ELF-1 (cell line): ENCODE measurements at regions not wholly inside any gene's neighbourhood (a gene's known extent, or its start where the extent isn't known, plus 50 kb on each side); places are given as distances from the start of the nearest gene placed in this dataset.
"Not testable (repeated sequence)": the region's sequence is repeated elsewhere in the genome, so short reads cannot be mapped to it uniquely, and the experiment has no call there.

Source experiments
- DNase-seq: peaks from one replicate; pipeline ENCODE4 v3.0.0-alpha.2; 2016; ENCODE audit warnings: low read depth, low spot score

- DNase-seq = no peak
Measured at GRCh38 chr3:3335903-3336302, 156.4 kb upstream of the CRBN start.

- no peak for DNase-seq
Measured at GRCh38 chr3:3334491-3334890, 155.0 kb upstream of the CRBN start.

GRCh38 chr3:3333571-3333970 lies 154.1 kb upstream of the CRBN start:
- DNase-seq = no peak

- DNase-seq = no peak
Measured at GRCh38 chr3:3316521-3316920, 137.0 kb upstream of the CRBN start.

GRCh38 chr3:3315846-3316245 lies 136.4 kb upstream of the CRBN start:
- DNase-seq = no peak

GRCh38 chr3:3309887-3310286 lies 130.4 kb upstream of the CRBN start:
- DNase-seq = no peak

- no peak for DNase-seq
Measured at GRCh38 chr3:3308809-3309208, 129.3 kb upstream of the CRBN start.

GRCh38 chr3:3307491-3307890 lies 128.0 kb upstream of the CRBN start:
- no peak for DNase-seq

- DNase-seq = no peak
Measured at GRCh38 chr3:3305841-3306240, 126.3 kb upstream of the CRBN start.

- DNase-seq = no peak
Measured at GRCh38 chr3:3305084-3305483, 125.6 kb upstream of the CRBN start.

GRCh38 chr3:3303636-3304035 lies 124.1 kb upstream of the CRBN start:
- DNase-seq = no peak

- DNase-seq = no peak
Measured at GRCh38 chr3:3302964-3303363, 123.5 kb upstream of the CRBN start.

GRCh38 chr3:3301476-3301875 lies 122.0 kb upstream of the CRBN start:
- no peak for DNase-seq

GRCh38 chr3:3296979-3297381 lies 117.5 kb upstream of the CRBN start:
- no peak for DNase-seq

- DNase-seq = no peak
Measured at GRCh38 chr3:3295586-3295985, 116.1 kb upstream of the CRBN start.

GRCh38 chr3:3291756-3292283 lies 112.3 kb upstream of the CRBN start:
- DNase-seq = not testable (repeated sequence)

GRCh38 chr3:3288255-3288654 lies 108.8 kb upstream of the CRBN start:
- no peak for DNase-seq

GRCh38 chr3:3286014-3286413 lies 106.5 kb upstream of the CRBN start:
- DNase-seq = no peak

- DNase-seq = no peak
Measured at GRCh38 chr3:3281024-3281423, 101.5 kb upstream of the CRBN start.

- no peak for DNase-seq
Measured at GRCh38 chr3:3280396-3280795, 100.9 kb upstream of the CRBN start.

- no peak for DNase-seq
Measured at GRCh38 chr3:3278073-3278472, 98.6 kb upstream of the CRBN start.

GRCh38 chr3:3276630-3277029 lies 97.1 kb upstream of the CRBN start:
- DNase-seq = no peak

GRCh38 chr3:3264796-3265195 lies 85.3 kb upstream of the CRBN start:
- no peak for DNase-seq

- no peak for DNase-seq
Measured at GRCh38 chr3:3260870-3261269, 81.4 kb upstream of the CRBN start.

GRCh38 chr3:3259181-3259580 lies 79.7 kb upstream of the CRBN start:
- no peak for DNase-seq
